Right lobe of liver (tissue), 4 donors: ENCODE measurements at regions not wholly inside any gene's neighbourhood (a gene's known extent, or its start where the extent isn't known, plus 50 kb on each side); places are given as distances from the start of the nearest gene placed in this dataset.

Experiments used
- CTCF ChIP-seq, 4 donors: fragments of 200-600 bp in 3 of 4; fragments of 450-650 bp in 1 of 4; IDR thresholded peaks; one replicate each; pipeline versions ENCODE4 v1.5.1 to v1.8.0; 2016 to 2022; ENCODE audit warnings: antibody characterized with exemption in 4 of 4, mild to moderate bottlenecking in 2 of 4
- POLR2A ChIP-seq: fragments of 450-650 bp; IDR thresholded peaks from one replicate; pipeline ENCODE4 v1.6.1; 2017; ENCODE audit warnings: antibody characterized with exemption, mild to moderate bottlenecking
- donor health status: DM: no; HTN: no; CAD: no.
- donor health status: DM: no; HTN: no; CAD: no.
- donor health status: DM: no; HTN: yes; CAD: no.

GRCh38 chr4:159864337-159864736 is 761.5 kb downstream of the RAPGEF2 start:
- TF ChIP-seq CTCF (IDR thresholded peaks at IDR 0.05) (no peak), POLR2A (no peak)
